ENCODE measurements at regions not wholly inside any gene's neighbourhood (a gene's known extent, or its start where the extent isn't known, plus 50 kb on each side); places are given as distances from the start of the nearest gene placed in this dataset.

DNA sequence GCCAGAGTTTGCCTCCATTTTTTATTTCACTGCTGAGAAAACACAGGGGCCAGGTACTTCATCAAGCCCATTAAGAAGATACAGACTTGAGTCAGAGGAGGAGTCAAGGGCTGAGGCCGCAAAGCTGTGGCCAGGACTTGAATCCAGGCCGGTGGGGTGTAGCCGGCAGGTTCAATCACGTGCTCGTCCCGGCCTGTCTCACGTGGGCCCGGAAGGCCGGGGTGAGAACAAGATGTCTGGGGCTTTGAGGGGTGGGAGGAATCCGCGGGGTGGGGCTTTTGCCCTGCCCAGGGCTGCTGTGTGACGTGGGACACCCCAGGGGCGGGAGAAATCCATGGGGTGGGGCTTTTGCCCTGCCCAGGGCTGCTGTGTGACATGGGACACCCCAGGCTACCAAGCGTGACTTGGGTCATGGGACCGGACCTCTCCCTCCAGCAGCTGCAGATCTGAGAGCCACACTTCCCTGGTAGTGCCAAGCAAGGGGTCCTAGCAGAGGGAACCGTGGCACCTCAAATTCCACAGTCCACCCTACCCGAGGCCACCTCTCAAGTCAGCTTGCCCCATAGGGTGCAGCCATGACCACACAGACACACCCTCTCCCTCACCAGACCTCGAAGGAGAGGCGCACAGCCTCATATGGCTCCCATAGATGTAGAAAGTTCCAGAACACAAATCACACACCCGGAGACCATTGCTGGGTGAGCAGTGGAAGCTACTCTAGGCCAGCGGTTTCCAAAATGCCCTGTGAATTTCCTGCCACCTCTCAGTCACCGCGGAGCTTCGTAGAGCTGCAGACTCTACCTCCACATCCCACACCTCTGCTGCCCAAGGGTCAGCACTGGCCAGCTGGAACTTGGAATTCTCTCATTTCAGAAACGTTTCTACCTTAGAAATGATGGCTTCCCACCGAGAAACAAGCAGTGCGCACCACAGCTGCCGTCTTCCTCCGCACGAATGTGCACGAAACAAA lies 156.1 kb downstream of the DLL1 start:
- 95% methylated on average over 21 of the region's 31 CpGs for WGBS (ENCODE audit: insufficient coverage)
- ChIA-PET POLR2A (no interaction called here), CTCF (interaction anchor here (1.5 kb wide), 1 partner anchor 44 kb away, joined by 4 read pairs; no protein-coding TSS in a partner anchor)

GRCh38 chr6:170134031-170134470 lies 156.8 kb downstream of the DLL1 start:
- Histone ChIP-seq H3K4me1 (ENCODE audit: control extremely low read depth in 1 of 4, control insufficient read depth in 4 of 4, insufficient read depth in 4 of 4, low read length in 3 of 4) (peaks cover 0 to 3% (median 0%) of the 10 kb centered on the region in 4 experiments), H3K27me3 (replicated peaks in 2 of 5; ENCODE audit: control insufficient read depth in 4 of 5, insufficient read depth in 5 of 5, low read length in 4 of 5) (peaks cover 0 to 41% (median 0%) of the 10 kb centered on the region in 5 experiments), H3K36me3 (ENCODE audit: control insufficient read depth in 4 of 4, insufficient read depth in 4 of 4, low read length in 3 of 4) (no peaks in the 10 kb centered on the region), H3K4me3 (ENCODE audit: control insufficient read depth in 1 of 7, extremely low read depth in 1 of 7, insufficient read depth in 4 of 7, low read depth in 2 of 7, low read length in 6 of 7) (no peak overlapping the region), H3K9me3 (ENCODE audit: control extremely low read depth in 1 of 5, control insufficient read depth in 4 of 5, insufficient read depth in 2 of 5, low read depth in 1 of 5, low read length in 4 of 5) (peaks cover 0 to 11% (median 4%) of the 10 kb centered on the region in 5 experiments), H3K27ac (ENCODE audit: insufficient read depth in 1 of 2, low read depth in 1 of 2, low read length in 2 of 2, poor library complexity in 1 of 2, severe bottlenecking in 2 of 2) (no peak overlapping the region)
- ChIA-PET CTCF (no interaction called here), POLR2A (no interaction called here)
- 86% methylated on average over 12 of the region's 17 CpGs for whole genome bisulfite sequencing (ENCODE audit: insufficient coverage)
- no peak for DNase-seq

More for the DNA sequence above, 156.1 kb downstream of the DLL1 start:
- no peak overlapping the region for H3K27ac ChIP-seq (ENCODE audit: insufficient read depth in 1 of 2, low read depth in 1 of 2, low read length in 2 of 2, poor library complexity in 1 of 2, severe bottlenecking in 2 of 2)
- no peak for DNase-seq
- H3K9me3 ChIP-seq (ENCODE audit: control extremely low read depth in 1 of 5, control insufficient read depth in 4 of 5, insufficient read depth in 2 of 5, low read depth in 1 of 5, low read length in 4 of 5), result peaks cover 0 to 11% (median 4%) of the 10 kb centered on the region in 5 experiments
- H3K4me1 ChIP-seq (ENCODE audit: control extremely low read depth in 1 of 4, control insufficient read depth in 4 of 4, insufficient read depth in 4 of 4, low read length in 3 of 4), result peaks cover 0 to 3% (median 0%) of the 10 kb centered on the region in 4 experiments
- H3K4me3 ChIP-seq (ENCODE audit: control insufficient read depth in 1 of 7, extremely low read depth in 1 of 7, insufficient read depth in 4 of 7, low read depth in 2 of 7, low read length in 6 of 7), result no peak overlapping the region
- H3K27me3 ChIP-seq (replicated peaks in 2 of 5; ENCODE audit: control insufficient read depth in 4 of 5, insufficient read depth in 5 of 5, low read length in 4 of 5), result peaks cover 0 to 41% (median 0%) of the 10 kb centered on the region in 5 experiments
- no peaks in the 10 kb centered on the region for H3K36me3 ChIP-seq (ENCODE audit: control insufficient read depth in 4 of 4, insufficient read depth in 4 of 4, low read length in 3 of 4)

- no peaks in the 10 kb centered on the region for H3K36me3 ChIP-seq (ENCODE audit: control insufficient read depth in 4 of 4, insufficient read depth in 4 of 4, low read length in 3 of 4)
- ChIA-PET POLR2A (no interaction called here), CTCF (interaction anchor here (1.3 kb wide), 1 partner anchor 143 kb away, joined by 3 read pairs; no protein-coding TSS in a partner anchor)
- no peak overlapping the region for H3K27ac ChIP-seq (ENCODE audit: insufficient read depth in 1 of 2, low read depth in 1 of 2, low read length in 2 of 2, poor library complexity in 1 of 2, severe bottlenecking in 2 of 2)
- H3K27me3 ChIP-seq (replicated peaks in 2 of 5; ENCODE audit: control insufficient read depth in 4 of 5, insufficient read depth in 5 of 5, low read length in 4 of 5), result peaks cover 0 to 30% (median 0%) of the 10 kb centered on the region in 5 experiments
- no peak overlapping the region for H3K4me3 ChIP-seq (ENCODE audit: control insufficient read depth in 1 of 7, extremely low read depth in 1 of 7, insufficient read depth in 4 of 7, low read depth in 2 of 7, low read length in 6 of 7)
- 92% methylated on average over 10 of the region's 10 CpGs for WGBS (ENCODE audit: insufficient coverage)
- no peak for DNase-seq
- peaks cover 0 to 1% (median 0%) of the 10 kb centered on the region in 4 experiments for H3K4me1 ChIP-seq (ENCODE audit: control extremely low read depth in 1 of 4, control insufficient read depth in 4 of 4, insufficient read depth in 4 of 4, low read length in 3 of 4)
- H3K9me3 ChIP-seq (ENCODE audit: control extremely low read depth in 1 of 5, control insufficient read depth in 4 of 5, insufficient read depth in 2 of 5, low read depth in 1 of 5, low read length in 4 of 5), result peaks cover 0 to 11% (median 4%) of the 10 kb centered on the region in 5 experiments
Observed at GRCh38 chr6:170132561-170132991, 158.3 kb downstream of the DLL1 start.

DNA sequence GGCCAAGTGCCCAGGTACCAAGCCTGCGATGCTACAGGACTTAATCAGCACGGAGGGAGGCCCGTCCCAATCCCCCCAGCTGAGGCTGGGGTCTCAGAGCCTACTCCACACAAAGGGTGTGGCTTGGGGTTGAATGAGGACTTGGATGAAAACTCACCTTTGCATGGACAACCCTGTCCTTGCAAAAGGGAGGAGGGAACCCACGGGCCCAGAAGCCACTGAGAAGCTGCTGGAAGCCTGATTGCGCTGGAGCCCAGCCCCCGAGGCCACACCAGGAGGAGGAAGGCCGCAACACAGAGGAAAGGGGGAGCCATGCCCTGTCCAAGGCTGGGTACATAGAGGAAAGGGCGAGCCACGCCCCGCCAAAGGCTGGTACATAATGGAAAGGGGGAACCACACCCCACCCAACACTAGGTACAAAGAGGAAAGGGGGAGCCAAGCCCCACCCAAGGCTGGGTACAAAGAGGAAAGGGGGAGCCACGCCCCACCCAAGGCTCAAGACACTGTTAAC lies 158.8 kb downstream of the DLL1 start:
- no peak for DNase-seq
- peaks cover 0 to 7% (median 2%) of the 10 kb centered on the region in 5 experiments for H3K9me3 ChIP-seq (ENCODE audit: control extremely low read depth in 1 of 5, control insufficient read depth in 4 of 5, insufficient read depth in 2 of 5, low read depth in 1 of 5, low read length in 4 of 5)
- no peak overlapping the region for H3K27ac ChIP-seq (ENCODE audit: insufficient read depth in 1 of 2, low read depth in 1 of 2, low read length in 2 of 2, poor library complexity in 1 of 2, severe bottlenecking in 2 of 2)
- no peaks in the 10 kb centered on the region for H3K4me1 ChIP-seq (ENCODE audit: control extremely low read depth in 1 of 4, control insufficient read depth in 4 of 4, insufficient read depth in 4 of 4, low read length in 3 of 4)
- ChIA-PET CTCF (interaction anchor here (1.3 kb wide), 1 partner anchor 142 kb away, joined by 3 read pairs; no protein-coding TSS in a partner anchor), POLR2A (no interaction called here)
- H3K4me3 ChIP-seq (ENCODE audit: control insufficient read depth in 1 of 7, extremely low read depth in 1 of 7, insufficient read depth in 4 of 7, low read depth in 2 of 7, low read length in 6 of 7), result no peak overlapping the region
- peaks cover 0 to 25% (median 0%) of the 10 kb centered on the region in 5 experiments for H3K27me3 ChIP-seq (replicated peaks in 2 of 5; ENCODE audit: control insufficient read depth in 4 of 5, insufficient read depth in 5 of 5, low read length in 4 of 5)
- H3K36me3 ChIP-seq (ENCODE audit: control insufficient read depth in 4 of 4, insufficient read depth in 4 of 4, low read length in 3 of 4), result no peaks in the 10 kb centered on the region
- WGBS (ENCODE audit: insufficient coverage), result 84% methylated on average over 7 of the region's 11 CpGs

DNA sequence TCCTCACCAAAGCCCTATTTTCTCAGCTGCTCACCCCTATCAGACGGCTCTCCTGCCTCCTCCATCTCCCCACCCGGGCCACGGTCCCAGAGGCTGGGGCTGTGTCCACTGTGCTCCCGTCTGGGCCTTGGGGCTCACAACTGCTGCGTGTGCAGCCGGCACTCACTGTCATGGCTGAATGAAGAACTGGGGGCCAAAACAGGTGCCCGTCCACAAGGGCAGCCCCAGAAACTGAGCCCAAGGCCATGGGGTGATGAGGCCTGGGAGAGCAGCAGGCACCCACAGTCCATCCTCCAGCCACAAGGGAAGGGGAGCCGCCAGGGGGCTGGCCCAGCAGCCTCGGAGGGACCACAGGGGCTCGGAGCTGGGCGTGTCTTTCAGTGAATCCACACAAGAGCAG lies 159.5 kb downstream of the DLL1 start:
- H3K4me3 ChIP-seq (ENCODE audit: control insufficient read depth in 1 of 7, extremely low read depth in 1 of 7, insufficient read depth in 4 of 7, low read depth in 2 of 7, low read length in 6 of 7), result no peak overlapping the region
- H3K4me1 ChIP-seq (ENCODE audit: control extremely low read depth in 1 of 4, control insufficient read depth in 4 of 4, insufficient read depth in 4 of 4, low read length in 3 of 4), result no peaks in the 10 kb centered on the region
- H3K27me3 ChIP-seq (replicated peaks in 2 of 5; ENCODE audit: control insufficient read depth in 4 of 5, insufficient read depth in 5 of 5, low read length in 4 of 5), result peaks cover 0 to 18% (median 0%) of the 10 kb centered on the region in 5 experiments
- H3K36me3 ChIP-seq (ENCODE audit: control insufficient read depth in 4 of 4, insufficient read depth in 4 of 4, low read length in 3 of 4), result no peaks in the 10 kb centered on the region
- H3K27ac ChIP-seq (ENCODE audit: insufficient read depth in 1 of 2, low read depth in 1 of 2, low read length in 2 of 2, poor library complexity in 1 of 2, severe bottlenecking in 2 of 2), result no peak overlapping the region
- ChIA-PET POLR2A (no interaction called here), CTCF (interaction anchor here (1.3 kb wide), 1 partner anchor 141 kb away, joined by 3 read pairs; no protein-coding TSS in a partner anchor)
- WGBS (ENCODE audit: insufficient coverage), result 93% methylated on average over 10 of the region's 11 CpGs
- no peak for DNase-seq
- no peaks in the 10 kb centered on the region for H3K9me3 ChIP-seq (ENCODE audit: control extremely low read depth in 1 of 5, control insufficient read depth in 4 of 5, insufficient read depth in 2 of 5, low read depth in 1 of 5, low read length in 4 of 5)

DNA sequence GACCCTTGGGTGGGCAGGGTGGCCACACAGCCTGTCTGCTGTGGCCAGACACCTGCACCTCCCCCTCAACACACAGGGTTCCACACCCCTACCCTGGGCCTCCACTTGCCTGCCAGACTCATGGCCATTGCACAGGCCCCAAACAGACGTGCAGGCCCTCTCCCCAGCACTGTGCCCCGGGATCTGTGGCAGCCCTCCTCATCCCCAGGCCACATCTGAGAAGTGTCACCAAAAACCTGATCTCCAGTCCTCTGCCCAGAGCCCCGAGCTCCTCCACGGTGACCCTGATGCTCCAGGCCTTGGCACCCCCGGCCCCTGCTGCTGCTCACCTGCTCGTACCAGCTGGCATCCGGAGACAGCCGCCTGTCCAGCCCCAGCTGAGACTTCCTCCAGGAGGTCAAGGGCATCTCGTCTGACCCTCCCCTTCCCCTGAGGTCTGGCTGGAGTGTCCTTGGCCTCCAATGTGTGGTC lies 160.1 kb downstream of the DLL1 start:
- CTCF ChIA-PET, result no interaction called here
- H3K4me3 ChIP-seq (ENCODE audit: control insufficient read depth in 1 of 7, extremely low read depth in 1 of 7, insufficient read depth in 4 of 7, low read depth in 2 of 7, low read length in 6 of 7), result no peak overlapping the region
- WGBS (ENCODE audit: insufficient coverage), result 98% methylated on average over 9 of the region's 9 CpGs
- no peaks in the 10 kb centered on the region for H3K9me3 ChIP-seq (ENCODE audit: control extremely low read depth in 1 of 5, control insufficient read depth in 4 of 5, insufficient read depth in 2 of 5, low read depth in 1 of 5, low read length in 4 of 5)
- no peak overlapping the region for H3K27ac ChIP-seq (ENCODE audit: insufficient read depth in 1 of 2, low read depth in 1 of 2, low read length in 2 of 2, poor library complexity in 1 of 2, severe bottlenecking in 2 of 2)
- H3K4me1 ChIP-seq (ENCODE audit: control extremely low read depth in 1 of 4, control insufficient read depth in 4 of 4, insufficient read depth in 4 of 4, low read length in 3 of 4), result no peaks in the 10 kb centered on the region
- peaks cover 0 to 12% (median 0%) of the 10 kb centered on the region in 5 experiments for H3K27me3 ChIP-seq (replicated peaks in 2 of 5; ENCODE audit: control insufficient read depth in 4 of 5, insufficient read depth in 5 of 5, low read length in 4 of 5)
- no peak for DNase-seq
- POLR2A ChIA-PET, result no interaction called here
- H3K36me3 ChIP-seq (ENCODE audit: control insufficient read depth in 4 of 4, insufficient read depth in 4 of 4, low read length in 3 of 4), result no peaks in the 10 kb centered on the region
